Stimulated activated CD4-positive, alpha-beta T cell treated with anti-CD3 and anti-CD28 coated beads, Interleukin-12 subunit alpha, Interleukin-12 subunit beta, amount 100 ng/mL, for 24 hours (primary cell): ENCODE measurements at regions not wholly inside any gene's neighbourhood (a gene's known extent, or its start where the extent isn't known, plus 50 kb on each side); places are given as distances from the start of the nearest gene placed in this dataset.

Experiments
- DNase-seq, 2 experiments: peaks; one replicate each; pipeline ENCODE4 v3.0.0-alpha.2; 2020; ENCODE audit warnings: low read depth in 2 of 2

DNA sequence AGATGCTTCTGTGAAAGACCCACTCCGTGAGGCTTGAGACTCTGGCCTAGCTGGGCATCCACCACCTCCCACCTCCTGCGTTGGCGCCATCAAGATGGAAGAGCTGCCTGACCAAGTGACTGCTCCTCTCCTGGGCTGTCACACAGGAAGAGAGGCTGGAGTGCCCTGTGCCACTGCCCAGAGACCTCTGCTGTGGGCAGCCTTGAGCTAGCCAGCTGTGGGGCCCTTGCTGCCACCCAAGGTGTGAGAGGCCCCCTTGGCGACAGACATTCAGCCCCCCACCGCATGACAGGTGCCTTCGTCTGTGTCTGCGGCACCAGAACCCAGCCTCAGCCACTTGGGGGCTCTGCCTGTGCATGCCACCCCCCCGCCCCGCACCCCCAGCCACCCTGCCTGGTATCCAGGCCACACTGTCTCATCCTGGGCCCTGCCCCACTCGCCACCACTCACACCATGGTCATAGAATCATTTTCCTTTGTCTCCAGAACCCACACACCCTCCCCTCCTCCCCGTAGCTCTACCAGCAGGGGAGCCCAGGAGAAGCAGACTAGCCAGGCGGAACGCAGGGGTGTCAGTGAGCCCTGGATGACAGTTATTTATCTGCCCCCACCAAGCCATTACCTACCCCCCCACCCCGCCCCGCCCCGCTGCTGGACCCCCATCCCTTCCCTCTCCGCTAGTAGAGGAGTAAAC, 120.9 kb upstream of the LHX1 start:
- no peak for DNase-seq

DNA sequence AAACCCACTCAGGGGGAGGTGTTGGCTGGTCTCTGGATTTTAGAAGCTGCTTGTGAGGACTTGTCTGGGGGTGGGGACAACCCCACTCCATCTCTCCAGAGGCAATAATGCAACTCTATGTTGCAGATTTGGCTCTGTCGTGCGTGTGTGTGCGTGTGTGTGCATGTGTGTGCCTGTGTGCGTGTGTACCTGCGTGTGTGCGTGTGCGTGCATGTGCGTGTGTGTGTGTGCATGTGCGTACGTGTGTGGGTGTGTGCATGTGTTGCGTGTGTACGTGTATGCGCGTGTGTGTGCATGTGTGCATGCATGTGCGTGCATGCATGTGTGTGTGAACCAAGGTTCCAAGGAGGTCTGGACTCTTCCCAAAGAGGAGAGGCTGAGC, 120.4 kb upstream of the LHX1 start:
- no peak for DNase-seq

- DNase-seq: no peak
Measured at GRCh38 chr17:36817483-36818048, 119.7 kb upstream of the LHX1 start.

DNA sequence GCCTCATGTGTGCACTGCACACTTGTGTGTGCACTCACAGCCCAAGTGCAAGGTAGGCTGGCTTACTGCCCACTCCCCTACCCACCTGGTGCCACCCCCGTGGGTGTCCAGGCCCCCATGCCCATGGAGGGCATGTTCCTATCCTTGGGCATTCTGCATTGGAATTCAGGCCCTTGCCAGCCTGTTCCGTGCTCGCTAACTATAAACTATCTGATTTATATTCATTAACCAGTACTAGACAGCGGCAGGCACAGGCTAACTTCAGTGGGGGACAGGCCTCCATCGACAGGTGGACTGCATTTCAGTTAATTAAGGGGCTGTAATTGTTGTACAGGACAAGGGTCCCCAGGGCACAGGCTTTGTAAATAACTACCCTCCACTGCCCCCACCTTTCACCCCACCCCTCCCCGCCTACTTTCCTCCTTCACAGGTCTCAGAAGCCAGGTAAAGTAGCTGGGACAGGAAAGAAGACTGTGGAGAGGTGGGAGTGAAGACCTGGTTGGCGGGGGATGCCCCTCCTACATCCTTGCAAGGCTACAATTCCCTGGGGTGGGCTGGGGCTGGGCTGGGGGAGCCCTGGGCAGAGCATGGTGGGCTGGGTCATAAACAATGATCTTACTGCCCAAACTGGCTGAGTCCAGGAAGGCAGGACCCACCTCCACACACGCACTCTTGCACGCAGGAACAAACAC, 119.0 kb upstream of the LHX1 start:
- DNase-seq: no peak

- no peak for DNase-seq
Measured at GRCh38 chr17:36823850-36824677, 113.2 kb upstream of the LHX1 start.

DNA sequence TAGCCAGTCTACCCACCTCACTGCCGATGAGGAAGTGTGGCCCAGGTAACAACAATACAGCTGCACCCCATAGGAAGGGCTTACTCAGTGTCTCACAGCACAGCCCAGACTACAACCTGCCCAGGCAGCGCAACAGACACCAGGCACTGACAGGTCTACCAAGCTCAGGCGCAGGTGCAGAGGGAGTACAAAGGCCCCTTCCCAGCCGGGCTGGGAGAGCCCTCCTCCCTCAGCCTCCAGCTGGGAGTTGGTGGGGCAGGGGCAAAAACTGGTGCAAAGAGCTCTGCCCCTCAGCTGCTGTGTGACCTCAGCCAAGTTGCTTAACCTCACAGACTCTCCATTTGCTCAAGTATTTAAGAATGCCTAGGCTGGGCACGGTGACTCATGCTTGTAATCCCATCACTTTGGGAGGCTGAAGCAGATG, 112.6 kb upstream of the LHX1 start:
- DNase-seq: no peak

- DNase-seq: no peak
Measured at GRCh38 chr17:36825113-36825512, 112.2 kb upstream of the LHX1 start.

GRCh38 chr17:36825521-36825920, 111.8 kb upstream of the LHX1 start:
- DNase-seq: no peak

DNA sequence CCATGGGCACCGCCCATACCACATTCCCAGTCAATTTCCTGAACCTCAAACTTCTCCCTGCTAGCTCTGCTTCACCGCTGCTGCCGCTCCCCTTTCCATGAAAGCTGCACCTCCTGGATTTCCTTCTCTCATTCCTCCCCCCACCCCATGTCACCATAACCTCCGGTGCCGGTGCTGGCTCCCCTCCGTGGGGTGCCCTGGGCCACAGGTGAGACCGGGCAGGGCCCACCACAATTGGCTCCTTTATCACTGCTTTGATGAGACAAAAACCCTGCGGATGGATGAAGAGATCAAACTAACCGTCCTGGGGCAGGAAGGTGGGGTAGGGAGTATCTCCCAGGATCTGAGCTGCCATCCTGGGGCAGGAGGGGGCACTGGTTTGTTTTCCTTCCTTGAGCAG, 111.3 kb upstream of the LHX1 start:
- DNase-seq: no peak

GRCh38 chr17:36827081-36827480, 110.2 kb upstream of the LHX1 start:
- no peak for DNase-seq

GRCh38 chr17:36829676-36830075, 107.6 kb upstream of the LHX1 start:
- DNase-seq: no peak

- no peak for DNase-seq
Measured at GRCh38 chr17:36833279-36833678, 104.0 kb upstream of the LHX1 start.

- no peak for DNase-seq
Measured at GRCh38 chr17:36835036-36835435, 102.2 kb upstream of the LHX1 start.

DNA sequence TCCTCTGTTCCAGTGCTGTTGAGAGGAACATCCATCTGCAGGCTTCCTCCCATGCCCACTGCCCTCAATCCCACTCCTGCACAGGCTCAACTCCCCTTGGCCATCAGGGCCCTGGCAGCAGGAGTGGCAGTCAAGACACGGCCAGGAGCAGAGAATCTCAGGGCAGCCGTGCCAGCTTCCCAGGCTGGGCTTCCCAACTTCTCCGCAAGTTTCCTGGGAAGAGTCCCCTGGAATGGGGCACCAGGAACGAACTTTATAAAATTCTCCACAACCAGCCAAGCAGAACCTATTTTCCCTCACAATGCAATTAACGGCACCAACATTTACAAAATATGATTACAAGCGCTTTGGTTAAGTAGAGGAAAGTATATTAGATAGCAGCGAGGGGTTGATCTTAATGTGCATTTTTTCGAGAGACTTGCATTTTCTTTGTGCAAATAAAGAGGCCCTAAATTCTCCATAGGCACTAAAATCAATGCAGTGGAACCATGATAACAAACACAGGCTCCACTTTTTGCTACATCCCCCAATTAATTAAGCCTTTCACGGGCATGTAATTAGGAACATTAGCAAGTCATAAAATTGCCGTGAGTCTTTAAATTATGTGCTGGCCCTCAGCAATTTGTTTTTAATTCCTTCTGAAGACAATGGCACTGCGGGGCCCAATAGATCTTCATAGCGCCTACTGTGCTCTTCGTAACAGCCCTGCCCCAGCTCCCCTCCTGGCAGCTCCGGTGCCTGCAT, 99.9 kb upstream of the LHX1 start:
- DNase-seq: no peak

DNA sequence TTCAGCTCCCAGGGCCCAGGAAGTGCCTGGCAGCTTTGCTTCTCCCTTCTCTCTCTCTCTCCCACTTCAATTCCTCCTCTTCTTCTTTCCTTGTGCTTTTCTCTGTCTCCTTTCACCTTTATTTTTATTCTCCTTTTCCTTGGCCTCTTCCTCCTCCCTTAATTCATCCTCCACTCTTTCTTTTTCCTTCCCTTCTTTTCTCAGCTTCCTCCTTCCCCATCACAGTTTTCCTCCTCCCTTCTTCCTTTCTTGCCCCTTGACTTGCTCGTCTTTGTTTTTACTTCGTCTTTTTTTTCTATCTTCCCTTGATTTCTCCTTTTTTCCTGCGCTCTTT, 99.4 kb upstream of the LHX1 start:
- no peak for DNase-seq

DNA sequence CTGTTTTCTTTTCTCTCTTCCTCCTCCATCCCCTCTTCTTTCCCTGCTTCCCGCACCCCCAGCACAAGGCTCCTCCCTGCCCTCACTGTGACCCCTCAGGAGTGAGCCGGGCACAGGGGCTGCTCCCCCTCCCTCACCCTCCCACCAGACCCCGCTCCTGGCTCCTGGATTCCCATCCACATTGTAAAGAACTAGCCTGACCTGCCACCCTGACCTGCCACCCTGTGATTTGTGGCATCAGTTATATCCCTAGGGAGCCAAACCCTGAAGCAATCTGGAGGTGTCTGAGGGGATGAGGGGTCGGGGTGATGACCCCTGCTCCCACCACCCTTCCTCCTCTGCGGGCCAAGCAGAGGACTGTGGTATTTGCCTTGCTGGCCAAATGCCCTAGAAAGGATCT, 98.0 kb upstream of the LHX1 start:
- DNase-seq: no peak

GRCh38 chr17:36840796-36841195, 96.5 kb upstream of the LHX1 start:
- no peak for DNase-seq

DNA sequence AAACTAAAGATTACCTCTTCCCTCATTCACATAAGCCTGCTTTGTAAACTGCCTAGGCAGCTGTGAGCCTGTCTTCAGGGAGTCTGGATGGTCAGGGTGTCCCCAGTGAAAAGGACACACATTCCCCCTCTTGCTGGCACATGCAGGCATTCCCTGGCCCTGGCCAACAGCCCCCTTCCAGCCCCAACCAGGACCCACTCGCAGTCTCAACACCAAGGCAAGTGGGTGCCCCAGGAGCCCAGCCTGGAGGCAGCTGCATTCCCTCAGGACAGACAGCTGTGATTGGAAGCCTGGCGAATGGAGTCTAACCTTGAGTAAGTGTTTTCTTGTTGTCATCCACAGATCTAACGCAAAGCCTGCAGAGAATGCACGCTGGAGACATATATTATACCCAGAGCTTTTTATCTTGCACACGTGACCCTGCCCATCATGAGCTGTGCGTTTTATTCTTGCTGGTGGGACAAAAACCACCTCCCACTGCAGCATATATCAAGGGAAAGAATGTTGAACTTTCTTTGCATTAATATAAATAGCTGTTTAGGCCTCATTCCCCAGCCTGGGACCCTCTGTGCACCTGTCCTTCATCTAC, 95.0 kb upstream of the LHX1 start:
- no peak for DNase-seq

- no peak for DNase-seq
Measured at GRCh38 chr17:36842963-36843558, 94.2 kb upstream of the LHX1 start.

DNA sequence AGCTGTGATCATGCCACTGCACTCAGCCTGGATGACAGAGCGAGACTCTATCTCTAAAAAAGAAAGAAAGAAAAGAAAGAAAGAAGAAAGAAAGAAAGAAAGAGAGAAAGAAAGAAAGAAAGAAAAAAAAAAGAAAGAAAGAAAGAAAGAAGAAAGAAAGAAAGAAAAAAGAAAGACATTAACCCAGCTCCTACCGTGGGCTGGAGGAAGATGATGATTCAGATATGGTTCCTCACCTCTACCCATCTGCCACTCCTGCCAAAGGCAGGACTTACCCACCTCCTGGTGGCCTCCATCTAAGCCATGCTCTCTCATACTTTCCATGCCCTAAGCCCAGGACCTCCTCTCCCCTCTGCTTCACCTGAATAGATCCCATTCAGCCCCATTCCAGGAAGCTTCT, 93.3 kb upstream of the LHX1 start:
- DNase-seq: no peak

GRCh38 chr17:36844601-36845000, 92.7 kb upstream of the LHX1 start:
- DNase-seq: no peak
